ENCODE measurements at regions not wholly inside any gene's neighbourhood (a gene's known extent, or its start where the extent isn't known, plus 50 kb on each side); places are given as distances from the start of the nearest gene placed in this dataset.
A peak's percentile ranks its signal among the peaks of the same experiment; 100 is the strongest.

DNA sequence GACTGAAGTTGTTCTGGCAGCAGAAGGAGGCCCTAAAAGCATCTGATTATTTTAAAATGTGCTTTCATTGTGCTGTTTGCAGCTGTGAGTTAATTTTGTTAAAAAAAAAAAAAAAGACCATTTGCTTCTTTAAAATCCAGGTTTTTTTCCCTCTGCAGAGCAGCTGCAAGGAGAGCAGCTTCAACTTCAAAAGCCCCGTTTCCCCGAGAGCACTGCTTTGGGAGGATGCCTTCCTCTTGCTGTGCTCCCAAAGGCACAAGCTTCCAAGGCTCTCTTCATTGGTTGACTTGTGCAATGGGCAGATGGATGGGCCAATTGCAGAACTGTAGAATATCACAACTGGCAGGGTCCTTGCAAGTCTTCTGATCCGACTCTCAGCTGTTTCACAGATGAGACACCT is 459.2 kb upstream of the PKN2 start:
- TF ChIP-seq, protein P1, sequence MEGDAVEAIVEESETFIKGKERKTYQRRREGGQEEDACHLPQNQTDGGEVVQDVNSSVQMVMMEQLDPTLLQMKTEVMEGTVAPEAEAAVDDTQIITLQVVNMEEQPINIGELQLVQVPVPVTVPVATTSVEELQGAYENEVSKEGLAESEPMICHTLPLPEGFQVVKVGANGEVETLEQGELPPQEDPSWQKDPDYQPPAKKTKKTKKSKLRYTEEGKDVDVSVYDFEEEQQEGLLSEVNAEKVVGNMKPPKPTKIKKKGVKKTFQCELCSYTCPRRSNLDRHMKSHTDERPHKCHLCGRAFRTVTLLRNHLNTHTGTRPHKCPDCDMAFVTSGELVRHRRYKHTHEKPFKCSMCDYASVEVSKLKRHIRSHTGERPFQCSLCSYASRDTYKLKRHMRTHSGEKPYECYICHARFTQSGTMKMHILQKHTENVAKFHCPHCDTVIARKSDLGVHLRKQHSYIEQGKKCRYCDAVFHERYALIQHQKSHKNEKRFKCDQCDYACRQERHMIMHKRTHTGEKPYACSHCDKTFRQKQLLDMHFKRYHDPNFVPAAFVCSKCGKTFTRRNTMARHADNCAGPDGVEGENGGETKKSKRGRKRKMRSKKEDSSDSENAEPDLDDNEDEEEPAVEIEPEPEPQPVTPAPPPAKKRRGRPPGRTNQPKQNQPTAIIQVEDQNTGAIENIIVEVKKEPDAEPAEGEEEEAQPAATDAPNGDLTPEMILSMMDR (conservative IDR thresholded peaks at IDR 0.05): no peak
- TF ChIP-seq ZFX (IDR thresholded peaks at IDR 0.05): no peak

DNA sequence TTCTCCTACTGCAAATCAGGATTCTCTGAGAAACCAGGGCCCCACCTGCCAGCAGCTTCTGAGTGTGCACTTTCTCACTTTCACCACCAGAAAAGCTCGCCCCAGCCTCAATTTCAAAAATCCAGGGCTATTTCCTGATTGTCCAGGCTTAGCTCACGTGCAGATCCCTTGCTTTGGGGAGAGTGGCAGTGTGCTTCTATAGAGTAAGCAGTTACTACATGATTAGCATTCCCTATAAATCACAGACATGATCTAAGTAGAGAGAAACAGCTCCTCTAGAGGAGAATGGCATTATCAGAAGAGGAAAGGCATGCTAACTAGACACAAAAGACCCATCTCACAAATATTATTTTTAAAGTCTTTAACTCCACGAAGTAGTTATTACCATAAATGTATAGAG is 456.0 kb upstream of the PKN2 start:
- TF ChIP-seq, protein P1 (conservative IDR thresholded peaks at IDR 0.05): peak; percentile 23
- no peak for TF ChIP-seq ZFX (IDR thresholded peaks at IDR 0.05)

More for the DNA sequence above, 459.2 kb upstream of the PKN2 start:
- no peak overlapping the region for H3K27ac ChIP-seq

DNA sequence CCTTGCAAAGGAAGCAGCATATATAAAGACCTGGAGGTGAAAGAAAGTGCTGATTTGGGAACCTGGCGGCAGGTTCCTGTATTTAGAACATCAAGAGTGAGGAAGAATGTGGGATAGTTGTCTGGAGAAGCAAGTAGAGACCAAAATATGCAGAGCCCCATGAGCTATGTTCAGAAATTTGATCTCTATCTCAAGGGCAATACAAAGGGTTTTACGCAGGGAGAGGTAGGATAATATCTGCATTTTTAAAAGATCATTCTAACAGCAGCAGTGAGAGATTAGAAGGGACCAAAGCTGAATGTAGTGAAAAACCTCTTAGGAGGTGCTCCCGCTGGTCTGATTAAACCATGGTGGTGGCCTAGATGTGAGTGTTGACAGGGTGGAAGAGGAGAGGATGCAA is 453.9 kb upstream of the PKN2 start:
- TF ChIP-seq, protein P1 (conservative IDR thresholded peaks at IDR 0.05): no peak
- no peak for TF ChIP-seq ZFX (IDR thresholded peaks at IDR 0.05)
- no peak overlapping the region for H3K27ac ChIP-seq

More for the DNA sequence above, 456.0 kb upstream of the PKN2 start:
- no peak overlapping the region for H3K27ac ChIP-seq

DNA sequence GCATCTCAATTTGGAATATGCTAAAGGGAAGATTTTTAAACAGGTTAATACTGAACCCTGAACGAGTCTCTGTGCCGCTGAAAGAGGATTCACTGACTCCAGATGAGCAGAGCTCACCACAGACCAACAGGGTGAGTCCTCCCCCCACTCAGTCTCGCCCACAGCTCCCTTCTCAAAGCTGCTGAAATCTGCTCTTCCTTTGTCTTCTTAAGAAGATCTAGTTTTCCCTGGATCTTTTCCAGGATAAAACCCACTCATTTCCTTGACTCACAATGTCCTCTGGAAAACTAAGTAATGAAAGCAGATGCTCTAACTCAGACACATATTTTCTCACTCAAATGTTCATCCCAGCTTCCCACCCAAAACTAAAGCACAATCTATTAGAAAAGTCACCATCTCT is 447.0 kb upstream of the PKN2 start:
- no peak for TF ChIP-seq ZFX (IDR thresholded peaks at IDR 0.05)
- TF ChIP-seq, protein P1 (conservative IDR thresholded peaks at IDR 0.05): no peak
- H3K27ac ChIP-seq: no peak overlapping the region

DNA sequence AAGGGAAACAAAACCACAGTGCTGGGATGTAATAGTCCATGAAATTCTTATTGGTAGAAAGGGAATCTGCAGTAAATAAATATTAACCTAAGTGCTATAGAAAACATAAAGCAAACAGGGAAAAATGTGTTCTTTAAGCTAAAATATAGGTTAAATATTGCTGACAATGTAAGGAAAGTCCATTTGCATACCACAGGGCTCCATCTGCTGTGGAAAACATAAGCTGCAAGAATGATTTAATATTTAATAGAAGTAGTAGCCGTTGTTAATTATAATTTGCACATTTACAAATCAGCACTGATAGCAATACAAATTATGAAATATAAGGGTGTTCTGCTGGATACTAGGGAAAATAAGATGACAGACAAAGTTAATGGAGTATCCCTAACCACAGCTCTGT is 444.9 kb upstream of the PKN2 start:
- no peak overlapping the region for H3K27ac ChIP-seq
- TF ChIP-seq ZFX (IDR thresholded peaks at IDR 0.05): no peak
- TF ChIP-seq, protein P1 (conservative IDR thresholded peaks at IDR 0.05): peak; percentile 18; the same call in 1 of the 2 replicates

DNA sequence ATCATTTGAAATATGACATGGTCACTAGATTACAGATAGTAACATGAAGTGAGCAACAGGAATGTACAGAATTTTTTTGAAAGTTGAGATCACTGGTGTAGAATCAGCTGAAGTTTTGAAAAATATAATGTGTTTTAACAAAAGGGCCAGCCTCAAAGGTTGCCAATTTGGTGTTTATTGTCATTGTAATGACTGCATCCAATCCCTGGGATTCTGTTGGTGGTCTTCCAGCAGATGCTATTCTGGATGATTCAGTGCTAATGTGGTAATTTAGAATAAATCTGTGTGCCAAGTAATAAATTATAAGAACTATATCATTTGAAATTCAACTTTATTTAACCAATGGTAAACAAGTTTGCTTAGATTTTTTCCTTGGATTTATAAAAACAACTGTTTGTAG is 436.4 kb upstream of the PKN2 start:
- TF ChIP-seq, protein P1 (conservative IDR thresholded peaks at IDR 0.05): no peak
- TF ChIP-seq ZFX (IDR thresholded peaks at IDR 0.05): no peak
- no peak overlapping the region for H3K27ac ChIP-seq

DNA sequence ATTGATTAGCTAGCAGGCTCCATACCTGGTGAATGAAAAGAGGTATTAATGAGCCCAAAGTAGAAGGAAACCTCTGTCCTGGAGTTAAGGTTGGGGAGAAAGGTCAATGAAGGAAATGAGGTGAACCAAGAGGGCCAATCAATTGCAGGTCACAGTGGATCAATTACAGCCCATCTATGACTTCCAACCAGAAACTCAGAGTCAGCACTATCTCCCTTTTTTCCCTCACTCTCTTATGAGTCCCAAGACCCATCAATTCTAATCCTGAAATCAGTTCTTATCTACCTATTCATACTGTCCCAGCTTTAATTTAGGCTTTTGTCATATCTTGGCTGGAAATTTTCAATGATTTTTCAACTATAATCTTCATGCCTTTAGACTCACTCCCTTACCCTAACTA is 433.2 kb upstream of the PKN2 start:
- no peak overlapping the region for H3K27ac ChIP-seq
- TF ChIP-seq, protein P1 (conservative IDR thresholded peaks at IDR 0.05): no peak
- no peak for TF ChIP-seq ZFX (IDR thresholded peaks at IDR 0.05)

Data from C4-2B (cell line).